ENCODE measurements at regions not wholly inside any gene's neighbourhood (a gene's known extent, or its start where the extent isn't known, plus 50 kb on each side); places are given as distances from the start of the nearest gene placed in this dataset.

DNA sequence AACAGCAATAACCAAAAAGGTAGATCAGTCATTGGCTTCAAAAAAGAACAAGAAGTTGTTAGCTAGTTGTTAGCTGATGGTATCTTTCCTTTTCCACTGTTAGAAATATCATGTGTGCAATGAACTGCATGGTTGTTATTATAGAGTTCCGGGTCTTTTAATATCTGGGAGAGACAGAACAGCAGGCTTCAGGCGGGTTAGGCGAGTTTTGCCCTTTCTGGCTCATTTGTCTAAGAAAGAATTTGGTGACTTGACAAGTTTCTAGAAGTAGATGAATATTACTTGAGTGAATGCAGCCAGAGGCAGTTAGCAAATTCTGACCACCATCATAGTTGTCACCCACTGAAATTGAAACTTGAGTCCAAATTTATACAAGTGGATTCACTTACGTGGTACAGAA is 88.9 kb upstream of the MID1 start:
- DNase-seq (ENCODE audit: insufficient read length) (no peak), FAIRE-seq (no peak)
- TF ChIP-seq TAF1 (IDR thresholded peaks at IDR 0.05; ENCODE audit: borderline replicate concordance, low read depth, low read length): no peak
- TF ChIP-seq POLR2AphosphoS5 (IDR thresholded peaks at IDR 0.05; ENCODE audit: low read depth, low read length): no peak
- no peak for TF ChIP-seq POLR2A (IDR thresholded peaks at IDR 0.05; ENCODE audit: low read depth, low read length)

DNA sequence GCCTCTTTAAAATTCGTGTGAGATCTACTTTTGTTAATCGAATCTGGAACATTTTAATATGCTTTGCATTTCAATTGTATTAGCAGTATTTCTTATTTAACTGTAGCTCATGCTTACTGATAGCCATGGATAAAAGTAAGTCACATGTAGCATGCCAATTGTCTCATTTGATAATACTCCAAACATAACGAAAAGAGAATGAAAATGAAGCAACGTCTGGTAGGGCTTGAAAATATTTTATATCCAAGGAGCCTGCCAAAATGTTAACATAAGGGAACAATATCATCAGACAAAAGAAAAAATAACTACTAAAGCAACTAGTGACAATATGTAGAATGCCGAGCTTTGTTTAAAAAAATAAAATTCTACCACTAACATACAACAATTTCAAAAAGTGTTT is 94.1 kb upstream of the MID1 start:
- no peak for TF ChIP-seq TAF1 (IDR thresholded peaks at IDR 0.05; ENCODE audit: borderline replicate concordance, low read depth, low read length)
- no peak for TF ChIP-seq POLR2AphosphoS5 (IDR thresholded peaks at IDR 0.05; ENCODE audit: low read depth, low read length)
- no peak for TF ChIP-seq POLR2A (IDR thresholded peaks at IDR 0.05; ENCODE audit: low read depth, low read length)
- FAIRE-seq: no peak

DNA sequence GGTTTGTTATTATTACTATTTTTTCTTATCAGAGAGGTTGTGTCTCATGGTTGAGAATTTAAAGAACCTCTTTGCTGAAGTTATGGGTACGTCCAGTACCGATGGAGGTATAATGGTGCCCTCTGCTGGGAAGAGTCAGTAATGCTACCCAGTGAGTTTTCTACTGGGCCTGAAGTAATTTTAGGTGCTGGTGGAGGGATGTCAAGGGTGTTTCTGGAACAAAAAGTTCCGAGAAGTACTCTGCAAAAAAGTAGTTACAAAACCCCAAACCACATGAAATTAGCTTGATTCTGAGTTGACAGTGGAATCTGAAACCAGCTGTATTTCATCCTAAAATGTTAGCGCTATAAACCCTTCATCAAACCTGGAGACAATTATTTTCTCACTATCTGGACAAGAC is 102.5 kb upstream of the MID1 start:
- no peak for TF ChIP-seq POLR2A (IDR thresholded peaks at IDR 0.05; ENCODE audit: low read depth, low read length)
- TF ChIP-seq POLR2AphosphoS5 (IDR thresholded peaks at IDR 0.05; ENCODE audit: low read depth, low read length): no peak
- TF ChIP-seq TAF1 (IDR thresholded peaks at IDR 0.05; ENCODE audit: borderline replicate concordance, low read depth, low read length): no peak
- peak; percentile 93 for FAIRE-seq
- peak; percentile 29 for DNase-seq (ENCODE audit: insufficient read length)

More for the DNA sequence above, 94.1 kb upstream of the MID1 start:
- DNase-seq (ENCODE audit: insufficient read length): no peak

DNA sequence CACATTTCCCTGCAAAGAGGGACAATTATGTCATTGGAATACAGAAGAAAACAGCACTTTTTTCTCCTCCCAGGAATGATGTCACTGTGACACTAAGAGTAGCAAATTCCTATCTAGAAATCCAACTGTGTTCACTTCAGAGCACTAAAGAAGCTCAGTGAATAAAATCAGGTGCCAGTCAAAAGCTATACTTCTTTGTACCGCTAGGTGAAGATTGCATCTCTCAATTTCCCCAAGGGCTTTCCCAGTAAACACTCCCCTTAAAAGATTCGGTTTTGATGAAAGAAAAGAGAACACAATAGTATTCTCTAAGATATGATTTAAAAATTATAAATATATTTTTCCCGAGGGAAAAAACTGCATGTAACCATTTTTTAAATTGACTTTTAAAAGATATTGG is 104.7 kb upstream of the MID1 start:
- FAIRE-seq (peak; percentile 38), DNase-seq (ENCODE audit: insufficient read length) (no peak)
- TF ChIP-seq POLR2A (IDR thresholded peaks at IDR 0.05; ENCODE audit: low read depth, low read length) (no peak), TAF1 (IDR thresholded peaks at IDR 0.05; ENCODE audit: borderline replicate concordance, low read depth, low read length) (no peak), POLR2AphosphoS5 (IDR thresholded peaks at IDR 0.05; ENCODE audit: low read depth, low read length) (no peak)

DNA sequence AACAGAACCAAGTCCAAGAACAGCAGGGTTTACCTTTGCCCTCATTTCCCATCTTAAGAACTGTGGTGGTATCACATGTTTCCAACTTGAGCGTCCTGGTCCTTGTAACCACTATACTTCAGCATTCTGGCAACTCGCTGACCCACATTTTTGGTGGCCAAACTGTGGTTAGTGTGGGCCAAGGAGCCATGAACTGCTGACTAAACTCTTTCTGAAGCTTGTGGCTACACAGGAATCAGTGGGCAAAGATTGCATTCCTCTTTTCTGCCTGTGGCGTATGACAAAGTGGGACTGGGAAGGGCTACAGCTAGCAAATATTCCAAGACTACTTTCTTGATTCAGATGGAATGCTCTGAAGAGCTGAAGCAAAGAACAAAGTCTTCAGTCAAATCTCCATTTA is 106.3 kb upstream of the MID1 start:
- TF ChIP-seq POLR2AphosphoS5 (IDR thresholded peaks at IDR 0.05; ENCODE audit: low read depth, low read length) (no peak), TAF1 (IDR thresholded peaks at IDR 0.05; ENCODE audit: borderline replicate concordance, low read depth, low read length) (no peak)
- no peak for FAIRE-seq
- DNase-seq (ENCODE audit: insufficient read length): no peak

DNA sequence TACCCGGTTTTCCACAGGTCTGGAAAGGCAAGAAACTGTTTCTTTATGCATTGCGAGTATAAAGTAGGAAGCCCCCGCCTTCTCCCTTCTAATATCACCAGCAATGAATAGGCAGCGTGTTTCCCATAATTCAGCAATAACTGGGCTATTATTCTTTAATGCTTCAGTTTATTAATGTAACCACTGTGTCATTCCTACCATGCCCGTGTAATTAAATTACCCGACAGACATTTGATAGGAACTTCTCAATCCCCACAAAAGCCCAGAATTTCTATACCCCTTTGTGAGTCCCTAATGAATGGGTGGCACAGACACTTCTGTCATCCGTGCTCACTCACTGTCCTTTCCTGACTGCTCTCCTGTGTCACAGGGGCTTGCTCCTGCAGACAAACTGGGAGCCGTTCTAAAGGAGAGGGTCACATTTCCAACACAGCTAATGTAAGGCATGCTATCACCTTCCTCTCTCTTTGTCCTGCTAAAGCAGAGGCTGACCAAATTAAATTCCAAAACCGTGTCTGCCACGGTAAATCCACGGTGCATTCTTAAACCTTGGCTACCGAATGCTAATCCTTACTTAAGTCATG is 108.5 kb upstream of the MID1 start:
- FAIRE-seq: no peak

DNA sequence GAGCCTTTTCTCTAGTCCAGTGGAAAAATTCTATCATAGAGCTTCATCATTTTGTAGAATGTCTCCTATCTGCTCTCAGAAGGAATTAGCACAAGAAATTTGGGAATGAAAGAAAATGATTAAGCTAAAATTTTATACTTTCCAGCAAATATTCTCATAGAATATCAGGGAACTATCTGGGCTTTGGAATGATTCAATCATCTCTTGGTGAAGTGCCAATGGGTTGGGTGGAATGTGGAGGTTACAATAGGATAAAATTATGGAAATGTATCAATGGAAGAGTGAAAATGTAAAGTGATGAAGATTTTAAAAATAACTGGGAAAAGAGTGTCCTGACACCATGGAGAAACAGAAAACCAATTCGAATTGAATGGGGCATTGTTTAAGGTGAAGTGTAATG is 119.0 kb upstream of the MID1 start:
- FAIRE-seq: no peak
- TF ChIP-seq TAF1 (IDR thresholded peaks at IDR 0.05; ENCODE audit: borderline replicate concordance, low read depth, low read length): no peak
- TF ChIP-seq POLR2AphosphoS5 (IDR thresholded peaks at IDR 0.05; ENCODE audit: low read depth, low read length): no peak
- TF ChIP-seq POLR2A (IDR thresholded peaks at IDR 0.05; ENCODE audit: low read depth, low read length): no peak
- no peak for DNase-seq (ENCODE audit: insufficient read length)

More for the DNA sequence above, 108.5 kb upstream of the MID1 start:
- TF ChIP-seq POLR2AphosphoS5 (IDR thresholded peaks at IDR 0.05; ENCODE audit: low read depth, low read length): no peak
- TF ChIP-seq TAF1 (IDR thresholded peaks at IDR 0.05; ENCODE audit: borderline replicate concordance, low read depth, low read length): no peak
- no peak for TF ChIP-seq POLR2A (IDR thresholded peaks at IDR 0.05; ENCODE audit: low read depth, low read length)
- no peak for DNase-seq (ENCODE audit: insufficient read length)

DNA sequence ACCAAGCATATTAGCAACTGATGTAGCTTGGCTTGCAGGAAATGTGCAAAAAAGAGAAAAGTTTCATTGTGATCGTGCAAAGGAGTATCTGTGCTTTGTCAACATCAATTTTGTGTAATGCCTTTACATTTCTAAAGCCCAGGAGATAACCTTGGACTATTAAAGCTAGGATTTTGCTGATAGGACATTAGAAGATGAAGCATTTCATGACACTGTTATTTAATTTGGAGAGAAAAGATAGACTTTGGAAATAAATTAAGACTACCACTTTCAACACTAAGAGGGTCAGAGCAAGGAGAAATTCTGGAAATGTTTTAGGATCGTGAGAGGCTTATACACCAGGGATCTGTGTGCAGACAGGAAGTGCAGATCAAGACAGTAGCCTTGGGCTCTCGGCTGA is 120.6 kb upstream of the MID1 start:
- FAIRE-seq (no peak), DNase-seq (ENCODE audit: insufficient read length) (no peak)
- TF ChIP-seq POLR2AphosphoS5 (IDR thresholded peaks at IDR 0.05; ENCODE audit: low read depth, low read length): no peak
- no peak for TF ChIP-seq TAF1 (IDR thresholded peaks at IDR 0.05; ENCODE audit: borderline replicate concordance, low read depth, low read length)
- TF ChIP-seq POLR2A (IDR thresholded peaks at IDR 0.05; ENCODE audit: low read depth, low read length): no peak

DNA sequence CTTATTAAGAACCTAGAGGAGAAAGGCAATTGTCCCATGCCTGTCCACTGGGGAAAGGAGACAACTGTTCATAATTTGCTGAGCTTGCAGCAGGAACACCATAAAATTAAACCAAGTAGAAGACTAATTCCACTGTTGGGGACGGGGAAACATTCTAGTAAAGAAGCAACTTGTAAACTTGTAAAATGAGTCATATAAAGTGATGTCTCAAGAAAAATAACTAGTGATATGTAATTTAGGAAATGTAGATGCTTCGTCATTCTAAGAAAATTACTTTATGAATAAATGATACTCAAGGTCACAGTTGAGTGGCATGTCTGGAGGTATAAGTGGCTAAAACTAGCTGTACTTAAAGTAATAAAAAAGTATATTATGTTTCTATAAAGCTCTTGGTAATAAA is 121.2 kb upstream of the MID1 start:
- DNase-seq (ENCODE audit: insufficient read length): no peak
- FAIRE-seq: no peak
- TF ChIP-seq TAF1 (IDR thresholded peaks at IDR 0.05; ENCODE audit: borderline replicate concordance, low read depth, low read length) (no peak), POLR2A (IDR thresholded peaks at IDR 0.05; ENCODE audit: low read depth, low read length) (no peak), POLR2AphosphoS5 (IDR thresholded peaks at IDR 0.05; ENCODE audit: low read depth, low read length) (no peak)

DNA sequence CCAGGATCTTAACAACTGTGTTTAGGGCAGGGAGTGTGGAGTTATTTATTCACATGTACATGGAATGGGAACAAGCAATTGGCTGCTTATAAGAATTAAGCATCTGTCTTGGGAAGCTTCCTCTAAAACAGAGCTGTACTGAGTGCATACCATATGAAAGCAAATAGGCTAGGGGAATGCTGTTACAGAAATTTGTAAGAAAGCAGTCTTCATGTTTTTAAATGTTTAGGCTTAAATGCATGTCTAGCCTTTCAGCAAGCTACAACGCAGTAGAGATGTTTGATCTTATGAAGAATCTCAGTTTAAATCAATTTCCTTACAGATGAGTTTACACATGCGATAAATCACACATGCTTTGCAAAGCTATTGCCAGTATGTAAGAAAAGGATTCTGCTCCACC is 123.1 kb upstream of the MID1 start:
- FAIRE-seq: no peak
- no peak for TF ChIP-seq POLR2AphosphoS5 (IDR thresholded peaks at IDR 0.05; ENCODE audit: low read depth, low read length)
- TF ChIP-seq TAF1 (IDR thresholded peaks at IDR 0.05; ENCODE audit: borderline replicate concordance, low read depth, low read length): no peak
- TF ChIP-seq POLR2A (IDR thresholded peaks at IDR 0.05; ENCODE audit: low read depth, low read length): no peak
- no peak for DNase-seq (ENCODE audit: insufficient read length)

DNA sequence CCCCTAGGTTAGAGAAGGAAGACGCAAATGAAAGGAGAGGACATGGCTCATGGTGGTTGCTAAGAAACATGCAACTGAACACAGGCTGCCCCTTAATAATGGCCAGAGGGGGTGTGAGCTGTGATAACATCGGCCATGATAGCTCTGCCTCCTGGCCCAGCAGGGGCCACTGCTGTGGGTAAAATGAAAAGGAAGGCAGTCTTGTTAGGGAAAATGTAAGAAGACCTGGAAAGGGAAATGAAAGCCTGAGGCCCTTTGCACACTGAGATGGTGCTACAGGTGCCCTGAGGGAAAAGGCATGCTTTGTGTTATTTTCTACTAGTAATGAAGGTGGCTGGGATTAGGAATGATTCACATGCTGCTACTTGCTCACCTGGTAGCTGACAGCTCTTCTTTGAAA is 123.6 kb upstream of the MID1 start:
- no peak for DNase-seq (ENCODE audit: insufficient read length)
- FAIRE-seq: no peak
- no peak for TF ChIP-seq POLR2A (IDR thresholded peaks at IDR 0.05; ENCODE audit: low read depth, low read length)
- no peak for TF ChIP-seq POLR2AphosphoS5 (IDR thresholded peaks at IDR 0.05; ENCODE audit: low read depth, low read length)
- no peak for TF ChIP-seq TAF1 (IDR thresholded peaks at IDR 0.05; ENCODE audit: borderline replicate concordance, low read depth, low read length)

DNA sequence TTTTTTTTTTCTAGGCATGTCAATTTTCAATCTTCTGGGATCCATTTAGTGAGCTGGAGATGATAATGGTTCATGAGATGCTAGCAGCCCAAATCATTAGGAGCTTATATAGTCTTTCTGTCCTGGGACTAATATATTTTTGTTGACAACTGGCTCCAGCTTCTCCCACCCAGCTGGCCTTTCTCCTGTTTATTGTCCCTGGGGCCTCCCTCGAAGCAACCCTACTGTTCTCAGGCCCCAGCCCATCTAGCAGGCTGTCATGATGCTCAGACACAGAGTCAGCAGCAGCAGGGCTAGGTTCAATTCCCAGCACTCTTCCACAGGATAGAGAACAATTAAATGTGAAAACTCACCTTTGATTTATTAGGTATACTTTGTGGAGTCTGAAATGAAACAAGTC is 127.6 kb upstream of the MID1 start:
- TF ChIP-seq TAF1 (IDR thresholded peaks at IDR 0.05; ENCODE audit: borderline replicate concordance, low read depth, low read length) (no peak), POLR2A (IDR thresholded peaks at IDR 0.05; ENCODE audit: low read depth, low read length) (no peak), POLR2AphosphoS5 (IDR thresholded peaks at IDR 0.05; ENCODE audit: low read depth, low read length) (no peak)
- DNase-seq (ENCODE audit: insufficient read length) (no peak), FAIRE-seq (no peak)

DNA sequence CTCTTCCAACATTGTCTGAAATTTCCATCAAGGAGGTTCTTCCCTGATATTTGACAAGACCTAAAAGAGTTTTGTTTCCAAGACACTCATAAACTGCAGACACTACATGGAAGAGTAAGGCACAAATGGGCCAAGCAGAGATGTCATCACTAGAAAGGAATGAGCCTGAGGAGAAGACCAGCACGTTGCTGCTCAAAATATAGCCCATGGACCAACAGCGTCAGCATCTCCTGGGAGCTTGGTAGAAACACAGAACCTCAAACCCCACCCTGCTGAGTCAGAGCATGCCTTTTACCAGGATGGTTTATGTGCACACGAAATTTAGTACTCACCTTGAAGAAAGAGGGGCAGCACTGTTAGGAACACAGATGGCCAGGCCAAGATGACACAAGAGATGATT is 128.7 kb upstream of the MID1 start:
- no peak for DNase-seq (ENCODE audit: insufficient read length)
- no peak for TF ChIP-seq TAF1 (IDR thresholded peaks at IDR 0.05; ENCODE audit: borderline replicate concordance, low read depth, low read length)
- no peak for FAIRE-seq
